ENCODE measurements at regions not wholly inside any gene's neighbourhood (a gene's known extent, or its start where the extent isn't known, plus 50 kb on each side); places are given as distances from the start of the nearest gene placed in this dataset.

DNA sequence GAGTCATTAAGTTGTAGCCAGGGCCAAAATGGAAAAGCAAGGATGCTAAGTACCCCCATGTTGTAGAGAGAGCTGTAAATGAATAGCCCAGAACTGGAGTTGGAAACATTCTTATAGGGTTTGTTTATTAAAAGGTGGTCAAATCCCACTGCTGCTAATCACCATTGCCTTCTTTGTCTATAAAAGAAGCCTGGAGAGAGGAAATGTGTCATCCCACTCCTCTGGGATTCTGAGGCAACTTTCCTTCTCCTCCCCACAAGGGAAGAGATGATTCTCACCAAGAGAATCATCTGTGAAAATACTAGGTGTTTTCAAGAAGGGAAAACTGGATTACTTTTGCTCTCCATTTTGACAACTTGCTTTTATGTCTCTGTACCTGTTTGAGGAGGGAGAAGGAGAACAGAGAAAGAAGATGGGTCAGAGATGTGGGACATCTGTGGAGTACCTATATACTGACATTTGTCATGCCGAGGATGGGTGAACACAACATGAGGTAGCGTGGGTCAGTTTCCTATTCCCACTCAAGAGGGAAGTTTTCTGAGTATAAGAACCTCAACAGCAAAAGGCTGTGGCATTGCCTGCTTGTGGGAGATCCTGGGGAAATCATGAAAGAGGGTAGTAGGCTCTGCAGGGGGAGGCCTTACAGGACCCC is 262.2 kb downstream of the KIF20B start:
- no peak overlapping the region for H2AFZ ChIP-seq (ENCODE audit: low read depth, low read length, severe bottlenecking)
- no peaks in the 10 kb centered on the region for H3K79me2 ChIP-seq (ENCODE audit: insufficient read depth, low read length)
- H4K20me1 ChIP-seq (ENCODE audit: low read depth, low read length), result no peaks in the 10 kb centered on the region
- no peaks in the 10 kb centered on the region for H3K9me2 ChIP-seq (replicated peaks; ENCODE audit: insufficient read depth, low read length)
- no peak overlapping the region for H3K4me3 ChIP-seq (ENCODE audit: insufficient read depth, low read length, poor library complexity, severe bottlenecking)
- no peaks in the 10 kb centered on the region for H3F3A ChIP-seq (ENCODE audit: insufficient read depth)
- H3K9ac ChIP-seq (ENCODE audit: low read length), result no peak overlapping the region
- H3K27ac ChIP-seq (ENCODE audit: low read depth, low read length), result no peak overlapping the region
- no peaks in the 10 kb centered on the region for H3K9me3 ChIP-seq (ENCODE audit: insufficient read depth, low read length)
- no peaks in the 10 kb centered on the region for H3K27me3 ChIP-seq (ENCODE audit: low read length)
- H3K36me3 ChIP-seq (ENCODE audit: low read length), result no peaks in the 10 kb centered on the region
- no peak overlapping the region for H3K4me2 ChIP-seq (ENCODE audit: low read depth, low read length, poor library complexity, severe bottlenecking)
- TF ChIP-seq, protein P1, sequence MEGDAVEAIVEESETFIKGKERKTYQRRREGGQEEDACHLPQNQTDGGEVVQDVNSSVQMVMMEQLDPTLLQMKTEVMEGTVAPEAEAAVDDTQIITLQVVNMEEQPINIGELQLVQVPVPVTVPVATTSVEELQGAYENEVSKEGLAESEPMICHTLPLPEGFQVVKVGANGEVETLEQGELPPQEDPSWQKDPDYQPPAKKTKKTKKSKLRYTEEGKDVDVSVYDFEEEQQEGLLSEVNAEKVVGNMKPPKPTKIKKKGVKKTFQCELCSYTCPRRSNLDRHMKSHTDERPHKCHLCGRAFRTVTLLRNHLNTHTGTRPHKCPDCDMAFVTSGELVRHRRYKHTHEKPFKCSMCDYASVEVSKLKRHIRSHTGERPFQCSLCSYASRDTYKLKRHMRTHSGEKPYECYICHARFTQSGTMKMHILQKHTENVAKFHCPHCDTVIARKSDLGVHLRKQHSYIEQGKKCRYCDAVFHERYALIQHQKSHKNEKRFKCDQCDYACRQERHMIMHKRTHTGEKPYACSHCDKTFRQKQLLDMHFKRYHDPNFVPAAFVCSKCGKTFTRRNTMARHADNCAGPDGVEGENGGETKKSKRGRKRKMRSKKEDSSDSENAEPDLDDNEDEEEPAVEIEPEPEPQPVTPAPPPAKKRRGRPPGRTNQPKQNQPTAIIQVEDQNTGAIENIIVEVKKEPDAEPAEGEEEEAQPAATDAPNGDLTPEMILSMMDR (IDR thresholded peaks at IDR 0.05; ENCODE audit: insufficient read depth, low read length, poor library complexity, severe bottlenecking), result no peak
- TF ChIP-seq EZH2phosphoT487 (conservative IDR thresholded peaks at IDR 0.05; ENCODE audit: low read length), result no peak

DNA sequence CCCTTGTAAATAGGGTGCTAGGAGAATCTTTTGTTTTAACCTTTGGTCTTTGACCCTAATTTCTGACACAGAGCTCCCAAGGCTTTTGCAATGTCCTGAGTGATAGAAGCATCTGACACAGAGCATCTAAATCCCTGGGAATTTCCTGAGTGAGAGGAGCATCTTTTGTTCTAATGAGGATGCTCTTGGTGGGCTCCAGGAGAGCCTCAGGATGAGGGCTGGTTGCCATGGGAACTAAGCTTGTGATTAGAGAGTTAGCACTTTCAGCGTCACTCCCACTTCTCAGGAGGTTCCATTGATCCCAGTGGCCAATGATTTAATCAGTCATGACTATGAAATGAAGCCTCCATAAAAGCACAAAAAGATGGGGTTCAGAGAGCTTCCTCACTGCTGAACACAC is 264.8 kb downstream of the KIF20B start:
- H3K9me2 ChIP-seq (replicated peaks; ENCODE audit: insufficient read depth, low read length), result no peaks in the 10 kb centered on the region
- H3K4me2 ChIP-seq (ENCODE audit: low read depth, low read length, poor library complexity, severe bottlenecking), result no peak overlapping the region
- no peak overlapping the region for H3K9ac ChIP-seq (ENCODE audit: low read length)
- no peak overlapping the region for H3K4me3 ChIP-seq (ENCODE audit: insufficient read depth, low read length, poor library complexity, severe bottlenecking)
- H3K27ac ChIP-seq (ENCODE audit: low read depth, low read length), result no peak overlapping the region
- no peak overlapping the region for H2AFZ ChIP-seq (ENCODE audit: low read depth, low read length, severe bottlenecking)
- H3F3A ChIP-seq (ENCODE audit: insufficient read depth), result no peaks in the 10 kb centered on the region
- TF ChIP-seq, protein P1 (IDR thresholded peaks at IDR 0.05; ENCODE audit: insufficient read depth, low read length, poor library complexity, severe bottlenecking), result no peak
- no peak for TF ChIP-seq EZH2phosphoT487 (conservative IDR thresholded peaks at IDR 0.05; ENCODE audit: low read length)
- H3K27me3 ChIP-seq (ENCODE audit: low read length), result no peaks in the 10 kb centered on the region
- H3K9me3 ChIP-seq (ENCODE audit: insufficient read depth, low read length), result no peaks in the 10 kb centered on the region
- H3K36me3 ChIP-seq (ENCODE audit: low read length), result no peaks in the 10 kb centered on the region
- no peaks in the 10 kb centered on the region for H3K79me2 ChIP-seq (ENCODE audit: insufficient read depth, low read length)
- no peaks in the 10 kb centered on the region for H4K20me1 ChIP-seq (ENCODE audit: low read depth, low read length)

- TF ChIP-seq, protein P1 (IDR thresholded peaks at IDR 0.05; ENCODE audit: insufficient read depth, low read length, poor library complexity, severe bottlenecking), result no peak
- TF ChIP-seq EZH2phosphoT487 (conservative IDR thresholded peaks at IDR 0.05; ENCODE audit: low read length), result no peak
- no peak overlapping the region for H3K4me2 ChIP-seq (ENCODE audit: low read depth, low read length, poor library complexity, severe bottlenecking)
- H3K9me3 ChIP-seq (ENCODE audit: insufficient read depth, low read length), result no peaks in the 10 kb centered on the region
- no peak overlapping the region for H3K9ac ChIP-seq (ENCODE audit: low read length)
- no peak overlapping the region for H2AFZ ChIP-seq (ENCODE audit: low read depth, low read length, severe bottlenecking)
- H3K4me3 ChIP-seq (ENCODE audit: insufficient read depth, low read length, poor library complexity, severe bottlenecking), result no peak overlapping the region
- H3K36me3 ChIP-seq (ENCODE audit: low read length), result no peaks in the 10 kb centered on the region
- no peaks in the 10 kb centered on the region for H3K27me3 ChIP-seq (ENCODE audit: low read length)
- H3K27ac ChIP-seq (ENCODE audit: low read depth, low read length), result no peak overlapping the region
- H4K20me1 ChIP-seq (ENCODE audit: low read depth, low read length), result no peaks in the 10 kb centered on the region
- no peaks in the 10 kb centered on the region for H3K79me2 ChIP-seq (ENCODE audit: insufficient read depth, low read length)
- H3K9me2 ChIP-seq (replicated peaks; ENCODE audit: insufficient read depth, low read length), result no peaks in the 10 kb centered on the region
- H3F3A ChIP-seq (ENCODE audit: insufficient read depth), result no peaks in the 10 kb centered on the region
Measured at GRCh38 chr10:89973326-89973725, 271.9 kb downstream of the KIF20B start.

All from SU-DHL-6 (cell line).